CD4-positive, alpha-beta memory T cell (primary cell): ENCODE measurements at regions not wholly inside any gene's neighbourhood (a gene's known extent, or its start where the extent isn't known, plus 50 kb on each side); places are given as distances from the start of the nearest gene placed in this dataset.

ENCODE experiments used
- CTCF ChIA-PET: fragments of 350-600 bp; sonication (Branson Sonifier 250); formaldehyde crosslinking; loops from one replicate; lab custom pipeline; 2021; ENCODE audit warnings: inconsistent platforms; ENCODE audit not compliant: partially characterized antibody; lab: Charles Lee
- POLR2A ChIA-PET: fragments of 350-600 bp; sonication (Branson Sonifier 250); formaldehyde crosslinking; loops from one replicate; lab custom pipeline; 2021; ENCODE audit not compliant: partially characterized antibody; lab: Charles Lee
- DNase-seq, 5 donors: peaks; one replicate each; pipeline versions ENCODE4 v3.0.0 to v3.0.0-alpha.2; 2020 to 2022; ENCODE audit warnings: mixed read lengths in 1 of 5
- H3K27ac ChIP-seq: one replicate; pipeline ENCODE4 v1.7.0; 2013; ENCODE audit warnings: low read depth, low read length
- H3K27me3 ChIP-seq: 2 replicates; pipeline ENCODE4 v1.7.0; 2013; ENCODE audit warnings: mild to moderate bottlenecking, low read length, moderate library complexity; ENCODE audit not compliant: insufficient read depth
- H3K36me3 ChIP-seq: 2 replicates; pipeline ENCODE4 v1.7.0; 2013; ENCODE audit warnings: mild to moderate bottlenecking, low read length, moderate library complexity; ENCODE audit not compliant: insufficient read depth
- H3K4me1 ChIP-seq: 2 replicates; pipeline ENCODE4 v1.7.0; 2013; ENCODE audit warnings: mild to moderate bottlenecking, low read length, moderate library complexity; ENCODE audit not compliant: insufficient read depth
- H3K4me3 ChIP-seq, 2 donors: one replicate each; pipeline ENCODE4 v1.7.0; 2013; ENCODE audit warnings: low read length in 2 of 2, mild to moderate bottlenecking in 1 of 2
- H3K9me3 ChIP-seq, 2 donors: one replicate each; pipeline ENCODE4 v1.7.0; 2013; ENCODE audit warnings: low read length in 2 of 2, control low read depth in 1 of 2; ENCODE audit not compliant: control insufficient read depth in 1 of 2
- H3K27ac Mint-ChIP-seq, 7 donors: one replicate each; pipeline ENCODE4 v1.8.0; 2020 to 2021; ENCODE audit warnings: mixed read lengths in 7 of 7, mild to moderate bottlenecking in 6 of 7, inconsistent platforms in 3 of 7, moderate library complexity in 3 of 7
- H3K27me3 Mint-ChIP-seq, 2 donors: one replicate each; pipeline ENCODE4 v1.8.0; 2020 to 2021; ENCODE audit warnings: mixed read lengths in 2 of 2
- H3K36me3 Mint-ChIP-seq, 2 donors: one replicate each; pipeline ENCODE4 v1.8.0; 2020 to 2021; ENCODE audit warnings: mixed read lengths in 2 of 2, inconsistent platforms in 1 of 2, mild to moderate bottlenecking in 1 of 2
- H3K4me1 Mint-ChIP-seq, 4 donors: one replicate each; pipeline ENCODE4 v1.8.0; 2020 to 2021; ENCODE audit warnings: mixed read lengths in 4 of 4, mild to moderate bottlenecking in 1 of 4
- H3K4me3 Mint-ChIP-seq, 8 donors: one replicate each; pipeline ENCODE4 v1.8.0; 2020 to 2021; ENCODE audit warnings: mixed read lengths in 8 of 8, mild to moderate bottlenecking in 7 of 8, moderate library complexity in 6 of 8, inconsistent platforms in 3 of 8
- H3K9me3 Mint-ChIP-seq, 8 donors: one replicate each; pipeline ENCODE4 v1.8.0; 2020 to 2021; ENCODE audit warnings: mixed read lengths in 8 of 8, mild to moderate bottlenecking in 5 of 8, inconsistent platforms in 3 of 8, moderate library complexity in 1 of 8
- intact Hi-C: fragments of 100-400 bp; cut with micrococcal nuclease; formaldehyde crosslinking; loops from one replicate; pipeline ENCODE4 v1.15.1; 2023

- CTCF ChIA-PET: interaction anchor here (1.0 kb wide), 1 partner anchor 114 kb away, joined by 5 read pairs; no protein-coding TSS in a partner anchor
- Histone ChIP-seq H3K4me3 (no peak overlapping the region), H3K27me3 (no peaks in the 10 kb centered on the region), H3K27ac (no peak overlapping the region), H3K36me3 (no peaks in the 10 kb centered on the region), H3K4me1 (no peaks in the 10 kb centered on the region), H3K9me3 (no peaks in the 10 kb centered on the region)
- POLR2A ChIA-PET: no interaction called here
- H3K27ac Mint-ChIP-seq: no peak overlapping the region
- no peak overlapping the region for H3K4me3 Mint-ChIP-seq
- H3K36me3 Mint-ChIP-seq: no peaks in the 10 kb centered on the region
- H3K4me1 Mint-ChIP-seq: peaks cover 0 to 1% (median 0%) of the 10 kb centered on the region in 4 donors
- peak in 1 of 5 donors; percentile 1 for DNase-seq
- peaks cover 2% of the 10 kb centered on the region in 2 donors for H3K27me3 Mint-ChIP-seq
- H3K9me3 Mint-ChIP-seq: peaks cover 0 to 4% (median under 1%) of the 10 kb centered on the region in 8 donors
- intact Hi-C loops: no loop called here
These were observed 81.3 kb upstream of the NT5E start for GRCh38 chr6:85368631-85369030.

GRCh38 chr6:85364344-85364743 lies 85.5 kb upstream of the NT5E start:
- ChIA-PET POLR2A (no interaction called here), CTCF (interaction anchor here (1.0 kb wide), 1 partner anchor 9 kb away, joined by 4 read pairs; no protein-coding TSS in a partner anchor)
- intact Hi-C loops: no loop called here
- no peaks in the 10 kb centered on the region for H3K27me3 ChIP-seq
- Mint-ChIP-seq H3K27ac (no peak overlapping the region), H3K27me3 (peaks cover 0 to 1% of the 10 kb centered on the region in 2 donors), H3K36me3 (no peaks in the 10 kb centered on the region), H3K4me1 (no peaks in the 10 kb centered on the region), H3K4me3 (no peak overlapping the region), H3K9me3 (peaks cover 0 to 4% (median 0%) of the 10 kb centered on the region in 8 donors)
- no peaks in the 10 kb centered on the region for H3K4me1 ChIP-seq
- no peak overlapping the region for H3K4me3 ChIP-seq
- no peaks in the 10 kb centered on the region for H3K9me3 ChIP-seq
- no peak overlapping the region for H3K27ac ChIP-seq
- H3K36me3 ChIP-seq: no peaks in the 10 kb centered on the region
- no peak for DNase-seq

- intact Hi-C loops: no loop called here
- Histone ChIP-seq H3K4me1 (no peaks in the 10 kb centered on the region), H3K9me3 (no peaks in the 10 kb centered on the region), H3K27ac (no peak overlapping the region), H3K27me3 (no peaks in the 10 kb centered on the region), H3K4me3 (no peak overlapping the region), H3K36me3 (no peaks in the 10 kb centered on the region)
- ChIA-PET POLR2A (no interaction called here), CTCF (interaction anchor here (1.0 kb wide), 1 partner anchor 9 kb away, joined by 4 read pairs; no protein-coding TSS in a partner anchor)
- DNase-seq: no peak
- H3K36me3 Mint-ChIP-seq: no peaks in the 10 kb centered on the region
- no peaks in the 10 kb centered on the region for H3K4me1 Mint-ChIP-seq
- H3K27me3 Mint-ChIP-seq: peaks cover 0 to 1% of the 10 kb centered on the region in 2 donors
- H3K9me3 Mint-ChIP-seq: peaks cover 0 to 4% (median 0%) of the 10 kb centered on the region in 8 donors
- H3K27ac Mint-ChIP-seq: peak overlapping the region in 1 of 7 donors; percentile 68
- H3K4me3 Mint-ChIP-seq: no peak overlapping the region
These were observed 86.0 kb upstream of the NT5E start for GRCh38 chr6:85363870-85364269.

- Histone ChIP-seq H3K9me3 (no peaks in the 10 kb centered on the region), H3K27ac (no peak overlapping the region), H3K4me3 (no peak overlapping the region), H3K27me3 (no peaks in the 10 kb centered on the region), H3K4me1 (no peaks in the 10 kb centered on the region), H3K36me3 (no peaks in the 10 kb centered on the region)
- no peaks in the 10 kb centered on the region for H3K4me1 Mint-ChIP-seq
- peaks cover 0 to 6% of the 10 kb centered on the region in 2 donors for H3K27me3 Mint-ChIP-seq
- ChIA-PET POLR2A (no interaction called here), CTCF (interaction anchor here (1.0 kb wide), 1 partner anchor 120 kb away, joined by 4 read pairs; no protein-coding TSS in a partner anchor)
- intact Hi-C loops: no loop called here
- H3K36me3 Mint-ChIP-seq: no peaks in the 10 kb centered on the region
- no peak overlapping the region for H3K4me3 Mint-ChIP-seq
- DNase-seq: no peak
- peaks cover 0 to 4% (median 0%) of the 10 kb centered on the region in 8 donors for H3K9me3 Mint-ChIP-seq
- no peak overlapping the region for H3K27ac Mint-ChIP-seq
These were observed 87.1 kb upstream of the NT5E start for GRCh38 chr6:85362652-85363310.

GRCh38 chr6:85361643-85362014 lies 88.3 kb upstream of the NT5E start:
- CTCF ChIA-PET: interaction anchor here (1.0 kb wide), 1 partner anchor 39 kb away, joined by 3 read pairs; no protein-coding TSS in a partner anchor

GRCh38 chr6:85360794-85361642 lies 88.9 kb upstream of the NT5E start:
- Histone ChIP-seq H3K27me3 (no peaks in the 10 kb centered on the region), H3K36me3 (no peaks in the 10 kb centered on the region), H3K4me3 (no peak overlapping the region), H3K4me1 (no peaks in the 10 kb centered on the region), H3K9me3 (no peaks in the 10 kb centered on the region), H3K27ac (no peak overlapping the region)
- no peaks in the 10 kb centered on the region for H3K4me1 Mint-ChIP-seq
- intact Hi-C loops: no loop called here
- H3K27me3 Mint-ChIP-seq: peaks cover 0 to 5% of the 10 kb centered on the region in 2 donors
- H3K36me3 Mint-ChIP-seq: no peaks in the 10 kb centered on the region
- no peak for DNase-seq
- no peaks in the 10 kb centered on the region for H3K9me3 Mint-ChIP-seq
- no peak overlapping the region for H3K4me3 Mint-ChIP-seq
- CTCF ChIA-PET: interaction anchor here (1.0 to 2.8 kb wide), 2 partner anchors 38 to 122 kb away, joined by 3 to 8 read pairs; no protein-coding TSS in a partner anchor
- POLR2A ChIA-PET: no interaction called here
- no peak overlapping the region for H3K27ac Mint-ChIP-seq

More at GRCh38 chr6:85361643-85362014, 88.3 kb upstream of the NT5E start:
- Histone ChIP-seq H3K27ac (no peak overlapping the region), H3K36me3 (no peaks in the 10 kb centered on the region), H3K27me3 (no peaks in the 10 kb centered on the region), H3K4me1 (no peaks in the 10 kb centered on the region), H3K4me3 (no peak overlapping the region), H3K9me3 (no peaks in the 10 kb centered on the region)
- H3K27ac Mint-ChIP-seq: no peak overlapping the region
- peaks cover 0 to under 1% (median 0%) of the 10 kb centered on the region in 8 donors for H3K9me3 Mint-ChIP-seq
- no peaks in the 10 kb centered on the region for H3K36me3 Mint-ChIP-seq
- POLR2A ChIA-PET: no interaction called here
- H3K4me3 Mint-ChIP-seq: no peak overlapping the region
- peaks cover 0 to 5% of the 10 kb centered on the region in 2 donors for H3K27me3 Mint-ChIP-seq
- no peaks in the 10 kb centered on the region for H3K4me1 Mint-ChIP-seq
- DNase-seq: no peak
- intact Hi-C loops: no loop called here

- H3K27ac ChIP-seq: no peak overlapping the region
- no peak overlapping the region for H3K4me3 ChIP-seq
- no peaks in the 10 kb centered on the region for H3K36me3 Mint-ChIP-seq
- ChIA-PET CTCF (interaction anchor here (1.1 to 1.8 kb wide), 3 partner anchors 10 to 125 kb away, joined by 3 to 5 read pairs (median 3); no protein-coding TSS in a partner anchor), POLR2A (no interaction called here)
- no peaks in the 10 kb centered on the region for H3K4me1 ChIP-seq
- no peaks in the 10 kb centered on the region for H3K36me3 ChIP-seq
- no peak for DNase-seq
- intact Hi-C loops: loop anchor here (5.0 kb wide), 1 partner anchor 1500 kb away; no protein-coding TSS in a partner anchor
- peaks cover 0 to 5% of the 10 kb centered on the region in 2 donors for H3K27me3 Mint-ChIP-seq
- H3K4me3 Mint-ChIP-seq: no peak overlapping the region
- no peaks in the 10 kb centered on the region for H3K27me3 ChIP-seq
- H3K9me3 Mint-ChIP-seq: no peaks in the 10 kb centered on the region
- H3K9me3 ChIP-seq: no peaks in the 10 kb centered on the region
- H3K4me1 Mint-ChIP-seq: no peaks in the 10 kb centered on the region
- H3K27ac Mint-ChIP-seq: no peak overlapping the region
These were observed 92.2 kb upstream of the NT5E start for GRCh38 chr6:85357651-85358050.
